ENCODE measurements at regions not wholly inside any gene's neighbourhood (a gene's known extent, or its start where the extent isn't known, plus 50 kb on each side); places are given as distances from the start of the nearest gene placed in this dataset.

DNA sequence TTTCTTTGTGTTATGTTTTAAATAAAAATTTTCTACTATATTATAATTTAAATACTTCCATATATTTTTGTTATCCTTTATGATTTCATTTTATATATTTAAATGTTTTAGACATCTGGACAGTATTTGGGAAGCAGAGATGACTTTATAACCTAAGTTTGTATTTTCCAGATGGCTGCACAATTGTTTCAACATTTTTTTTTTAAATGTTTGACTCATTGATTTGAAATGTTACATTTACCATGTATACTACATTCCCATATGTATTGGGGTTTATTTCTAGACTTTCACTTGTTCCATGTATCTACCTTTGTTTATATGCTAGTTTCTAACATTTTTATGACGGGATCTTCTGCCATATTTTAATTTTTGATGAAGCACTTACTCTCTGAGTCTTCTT lies 766.5 kb downstream of the METTL15 start:
- TF ChIP-seq TAF1 (IDR thresholded peaks at IDR 0.05; ENCODE audit: borderline replicate concordance, low read depth, low read length) (no peak), POLR2AphosphoS5 (IDR thresholded peaks at IDR 0.05; ENCODE audit: low read depth, low read length) (no peak), POLR2A (IDR thresholded peaks at IDR 0.05; ENCODE audit: low read depth, low read length) (no peak)
